Erythroblast (primary cell): ENCODE measurements at regions not wholly inside any gene's neighbourhood (a gene's known extent, or its start where the extent isn't known, plus 50 kb on each side); places are given as distances from the start of the nearest gene placed in this dataset.
"Not testable (repeated sequence)": the region's sequence is repeated elsewhere in the genome, so short reads cannot be mapped to it uniquely, and the experiment has no call there.

ENCODE experiments used
- GATA1 ChIP-seq: IDR thresholded peaks from 2 replicates; pipeline ENCODE4 v1.6.1; 2011; ENCODE audit warnings: low read depth, mild to moderate bottlenecking, control low read depth, low read length, moderate library complexity
- POLR2A ChIP-seq: IDR thresholded peaks from 2 replicates; pipeline ENCODE4 v1.6.1; 2011; ENCODE audit warnings: mild to moderate bottlenecking, low read length

DNA sequence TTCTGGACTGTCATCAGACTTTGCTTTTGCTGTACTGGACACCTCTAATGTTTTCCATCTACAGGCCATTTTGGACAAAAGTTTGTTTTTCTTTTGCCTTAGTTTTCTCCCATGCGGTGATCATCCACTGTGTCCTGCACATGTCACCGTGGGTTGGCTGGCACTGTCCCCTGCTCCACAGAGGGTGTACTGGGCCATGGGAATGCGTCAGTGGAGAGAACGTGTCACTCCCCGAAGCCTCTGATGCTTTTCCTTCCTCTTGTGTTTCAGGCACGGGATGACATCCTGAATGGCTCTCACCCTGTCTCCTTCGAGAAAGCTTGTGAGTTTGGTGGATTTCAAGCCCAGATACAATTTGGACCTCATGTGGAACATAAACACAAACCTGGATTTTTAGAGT is 385.0 kb upstream of the TPM1 start:
- TF ChIP-seq POLR2A, GATA1: not testable (repeated sequence)
